ENCODE measurements at regions not wholly inside any gene's neighbourhood (a gene's known extent, or its start where the extent isn't known, plus 50 kb on each side); places are given as distances from the start of the nearest gene placed in this dataset.

- DNase-seq (ENCODE audit: low spot score) = no peak
Observed at GRCh38 chr3:86282106-86282787, 708.7 kb downstream of the VGLL3 start.

- DNase-seq (ENCODE audit: low spot score) = no peak
Observed at GRCh38 chr3:86269364-86270155, 721.4 kb downstream of the VGLL3 start.

- no peak for DNase-seq (ENCODE audit: low spot score)
Observed at GRCh38 chr3:86257955-86258641, 732.9 kb downstream of the VGLL3 start.

- DNase-seq (ENCODE audit: low spot score) = no peak
Observed at GRCh38 chr3:86254480-86254879, 736.5 kb downstream of the VGLL3 start.

- no peak for DNase-seq (ENCODE audit: low spot score)
Observed at GRCh38 chr3:86251781-86252180, 739.2 kb downstream of the VGLL3 start.

GRCh38 chr3:86249833-86250232 lies 741.1 kb downstream of the VGLL3 start:
- DNase-seq (ENCODE audit: low spot score) = no peak

GRCh38 chr3:86245360-86245759 lies 745.6 kb downstream of the VGLL3 start:
- no peak for DNase-seq (ENCODE audit: low spot score)

- DNase-seq (ENCODE audit: low spot score) = no peak
Observed at GRCh38 chr3:86244905-86245304, 746.0 kb downstream of the VGLL3 start.

- no peak for DNase-seq (ENCODE audit: low spot score)
Observed at GRCh38 chr3:86239946-86240345, 751.0 kb downstream of the VGLL3 start.

GRCh38 chr3:86234506-86235254 lies 756.3 kb downstream of the VGLL3 start:
- no peak for DNase-seq (ENCODE audit: low spot score)

- no peak for DNase-seq (ENCODE audit: low spot score)
Observed at GRCh38 chr3:86230762-86231161, 760.2 kb downstream of the VGLL3 start.

GRCh38 chr3:86229775-86230094 lies 761.2 kb downstream of the VGLL3 start:
- DNase-seq (ENCODE audit: low spot score) = no peak

- no peak for DNase-seq (ENCODE audit: low spot score)
Observed at GRCh38 chr3:86229086-86229774, 761.7 kb downstream of the VGLL3 start.

GRCh38 chr3:86228101-86228500 lies 762.8 kb downstream of the VGLL3 start:
- DNase-seq (ENCODE audit: low spot score) = no peak

GRCh38 chr3:86225461-86225860 lies 765.5 kb downstream of the VGLL3 start:
- DNase-seq (ENCODE audit: low spot score) = no peak

- DNase-seq (ENCODE audit: low spot score) = no peak
Observed at GRCh38 chr3:86221601-86222000, 769.3 kb downstream of the VGLL3 start.

GRCh38 chr3:86208772-86209171 lies 782.2 kb downstream of the VGLL3 start:
- no peak for DNase-seq (ENCODE audit: low spot score)

GRCh38 chr3:86182606-86183005 lies 808.3 kb downstream of the VGLL3 start:
- DNase-seq (ENCODE audit: low spot score) = no peak

GRCh38 chr3:86180696-86181095 lies 810.3 kb downstream of the VGLL3 start:
- DNase-seq (ENCODE audit: low spot score) = no peak

GRCh38 chr3:86178095-86178494 lies 812.9 kb downstream of the VGLL3 start:
- DNase-seq (ENCODE audit: low spot score) = no peak

- no peak for DNase-seq (ENCODE audit: low spot score)
Observed at GRCh38 chr3:86176445-86176784, 814.5 kb downstream of the VGLL3 start.
